Spleen (tissue), 11 donors: ENCODE measurements at regions not wholly inside any gene's neighbourhood (a gene's known extent, or its start where the extent isn't known, plus 50 kb on each side); places are given as distances from the start of the nearest gene placed in this dataset.

ENCODE experiments used
- DNase-seq: peaks from one replicate; pipeline ENCODE4 v3.0.0-alpha.2; 2020
- H3K27ac ChIP-seq, 8 donors: fragments of 200-600 bp; sonication (generic) in 7 of 8; 1 replicate in 4 of 8; 2 replicates in 4 of 8; pipeline versions ENCODE4 v1.5.0 to v1.8.0; 2016 to 2021; ENCODE audit warnings: inconsistent platforms in 4 of 8, mild to moderate bottlenecking in 4 of 8, moderate library complexity in 1 of 8
- H3K27me3 ChIP-seq, 7 donors: fragments of 200-600 bp; sonication (generic) in 6 of 7; replicated peaks in 1 of 7; 1 replicate in 4 of 7; 2 replicates in 3 of 7; pipeline versions ENCODE4 v1.5.0 to v1.8.0; 2016 to 2021; ENCODE audit warnings: inconsistent platforms in 3 of 7, mild to moderate bottlenecking in 1 of 7
- H3K36me3 ChIP-seq, 6 donors: fragments of 200-600 bp; sonication (generic) in 5 of 6; 1 replicate in 4 of 6; 2 replicates in 2 of 6; pipeline versions ENCODE4 v1.5.0 to v1.8.0; 2016 to 2021; ENCODE audit warnings: inconsistent platforms in 2 of 6
- H3K4me1 ChIP-seq, 6 donors: fragments of 200-600 bp; sonication (generic) in 5 of 6; 1 replicate in 3 of 6; 2 replicates in 3 of 6; pipeline versions ENCODE4 v1.5.0 to v1.8.0; 2016 to 2021; ENCODE audit warnings: inconsistent platforms in 3 of 6
- H3K4me3 ChIP-seq, 8 donors: fragments of 200-600 bp; sonication (generic) in 7 of 8; 1 replicate in 4 of 8; 2 replicates in 4 of 8; pipeline versions ENCODE4 v1.5.0 to v1.8.0; 2016 to 2021; ENCODE audit warnings: inconsistent platforms in 4 of 8, mild to moderate bottlenecking in 4 of 8, moderate library complexity in 2 of 8
- H3K9me3 ChIP-seq, 8 donors: fragments of 200-600 bp; sonication (generic) in 7 of 8; 1 replicate in 4 of 8; 2 replicates in 4 of 8; pipeline versions ENCODE4 v1.5.0 to v1.8.0; 2016 to 2021; ENCODE audit warnings: inconsistent platforms in 4 of 8
- CTCF ChIP-seq, 11 experiments: fragments of 200-600 bp in 7 of 11; fragments of 450-650 bp in 4 of 11; sonication (generic) in 4 of 11; IDR thresholded peaks in 8 of 11; conservative IDR thresholded peaks in 3 of 11; 1 replicate in 7 of 11; 2 replicates in 4 of 11; pipeline versions ENCODE4 v1.4.0 to v1.8.0; 2016 to 2021; ENCODE audit warnings: antibody characterized with exemption in 11 of 11, inconsistent platforms in 4 of 11, mild to moderate bottlenecking in 1 of 11
- POLR2A ChIP-seq, 3 donors: fragments of 450-650 bp; IDR thresholded peaks; one replicate each; pipeline ENCODE4 v1.5.1; 2017; ENCODE audit warnings: antibody characterized with exemption in 3 of 3, mild to moderate bottlenecking in 1 of 3
- POLR2AphosphoS5 ChIP-seq, 3 donors: sonication (generic); formaldehyde crosslinking; IDR thresholded peaks; one replicate each; pipeline ENCODE4 v1.5.1; 2017; ENCODE audit warnings: antibody characterized with exemption in 3 of 3
- WGBS, 5 donors: extraction: QIAGEN DNeasy Blood & Tissue Kit in 3 of 5; methylation state at CpG; one replicate each; pipeline versions ENCODE4 v1.1.5 to v1.1.7; 2013 to 2018; 5-methylcytosine and 5-hydroxymethylcytosine counted together
- intact Hi-C: fragments of 100-400 bp; cut with DNase I; formaldehyde crosslinking; loops from one replicate; pipeline ENCODE4 v1.15.0; 2023; ENCODE audit warnings: low total_unique reads
- donor health status: healthy with polysubstance abuse.
- donor health status: DM: no; HTN: no; CAD: no; lungs with moderate emphysema.
- donor health status: DM: no; HTN: no; CAD: no.
- donor health status: Bipolar disorder and iron deficiency.
- donor health status: healthy.
- donor health status: DM: no; HTN: no; CAD: no.
- donor health status: DM: yes; HTN: yes; CAD: no.

- Histone ChIP-seq H3K9me3 (peaks cover 5 to 69% (median 59%) of the 10 kb centered on the region in 8 donors), H3K4me1 (no peaks in the 10 kb centered on the region), H3K27ac (no peak overlapping the region), H3K4me3 (no peak overlapping the region), H3K27me3 (no peaks in the 10 kb centered on the region), H3K36me3 (no peaks in the 10 kb centered on the region)
- TF ChIP-seq CTCF (IDR thresholded peaks at IDR 0.05 in 8 of 11, conservative IDR thresholded peaks at IDR 0.05 in 3 of 11): no peak
- WGBS, 5 donors: 63 to 70% (median 66%) methylated on average over 3 of the region's 3 CpGs
- intact Hi-C loops: no loop called here
- no peak for DNase-seq
Observed at GRCh38 chr5:28014779-28015178, 976.4 kb upstream of the CDH9 start.

GRCh38 chr5:28012538-28012937 is 974.2 kb upstream of the CDH9 start:
- Histone ChIP-seq H3K27me3 (no peaks in the 10 kb centered on the region), H3K4me3 (no peak overlapping the region), H3K9me3 (peaks cover 5 to 83% (median 70%) of the 10 kb centered on the region in 8 donors), H3K4me1 (no peaks in the 10 kb centered on the region), H3K36me3 (no peaks in the 10 kb centered on the region), H3K27ac (no peak overlapping the region)
- intact Hi-C loops: no loop called here
- 82 to 92% (median 87%) methylated on average over 5 of the region's 5 CpGs for WGBS, 5 donors
- no peak for TF ChIP-seq POLR2A (IDR thresholded peaks at IDR 0.05)
- DNase-seq: no peak

- WGBS, 5 donors: 51 to 79% (median 74%) methylated on average over 2 of the region's 2 CpGs
- Histone ChIP-seq H3K36me3 (no peaks in the 10 kb centered on the region), H3K4me3 (no peak overlapping the region), H3K27me3 (no peaks in the 10 kb centered on the region), H3K9me3 (peaks cover 5 to 66% (median 55%) of the 10 kb centered on the region in 8 donors), H3K27ac (no peak overlapping the region), H3K4me1 (no peaks in the 10 kb centered on the region)
- no peak for TF ChIP-seq POLR2A (IDR thresholded peaks at IDR 0.05)
- TF ChIP-seq POLR2AphosphoS5 (IDR thresholded peaks at IDR 0.05): no peak
- no peak for TF ChIP-seq CTCF (IDR thresholded peaks at IDR 0.05 in 8 of 11, conservative IDR thresholded peaks at IDR 0.05 in 3 of 11)
- DNase-seq: no peak
- intact Hi-C loops: no loop called here
Observed at GRCh38 chr5:28009576-28009975, 971.2 kb upstream of the CDH9 start.

- TF ChIP-seq CTCF (IDR thresholded peaks at IDR 0.05 in 8 of 11, conservative IDR thresholded peaks at IDR 0.05 in 3 of 11) (no peak), POLR2A (IDR thresholded peaks at IDR 0.05) (no peak), POLR2AphosphoS5 (IDR thresholded peaks at IDR 0.05) (no peak)
- peaks cover 0 to 34% (median 6%) of the 10 kb centered on the region in 8 donors for H3K9me3 ChIP-seq
- no peak for DNase-seq
- H3K27me3 ChIP-seq: no peaks in the 10 kb centered on the region
- no peaks in the 10 kb centered on the region for H3K4me1 ChIP-seq
- no peak overlapping the region for H3K4me3 ChIP-seq
- no peak overlapping the region for H3K27ac ChIP-seq
- 0 to 92% (median 3%) methylated on average over 1 of the region's 1 CpG for WGBS, 5 donors
- intact Hi-C loops: no loop called here
- no peaks in the 10 kb centered on the region for H3K36me3 ChIP-seq
Observed at GRCh38 chr5:27996665-27997064, 958.3 kb upstream of the CDH9 start.

- no peak overlapping the region for H3K4me3 ChIP-seq
- H3K27me3 ChIP-seq: no peaks in the 10 kb centered on the region
- intact Hi-C loops: no loop called here
- no peaks in the 10 kb centered on the region for H3K4me1 ChIP-seq
- TF ChIP-seq POLR2AphosphoS5 (IDR thresholded peaks at IDR 0.05) (no peak), POLR2A (IDR thresholded peaks at IDR 0.05) (no peak), CTCF (IDR thresholded peaks at IDR 0.05 in 8 of 11, conservative IDR thresholded peaks at IDR 0.05 in 3 of 11) (no peak)
- no peaks in the 10 kb centered on the region for H3K36me3 ChIP-seq
- WGBS, 5 donors: 77 to 90% (median 81%) methylated on average over 5 of the region's 5 CpGs
- no peak for DNase-seq
- H3K27ac ChIP-seq: no peak overlapping the region
- peaks cover 0 to 28% (median 0%) of the 10 kb centered on the region in 8 donors for H3K9me3 ChIP-seq
Observed at GRCh38 chr5:27995867-27996266, 957.5 kb upstream of the CDH9 start.
